Kidney (tissue), 13 donors: ENCODE measurements at regions not wholly inside any gene's neighbourhood (a gene's known extent, or its start where the extent isn't known, plus 50 kb on each side); places are given as distances from the start of the nearest gene placed in this dataset.

Experiments used
- DNase-seq, 5 donors: peaks; one replicate each; pipeline ENCODE4 v3.0.0-alpha.2; 2013 to 2020
- FAIRE-seq: peaks from 2 replicates; lab custom pipeline; 2012; peaks lifted over from hg19 to GRCh38; lab: Jason Lieb, UNC
- H3K27ac ChIP-seq, 2 donors: one replicate each; pipeline ENCODE4 v1.7.0; 2013; ENCODE audit warnings: low read depth in 2 of 2, low read length in 2 of 2, inconsistent platforms in 1 of 2
- H3K27me3 ChIP-seq: one replicate; pipeline ENCODE4 v1.7.1; 2013; ENCODE audit warnings: low read length, inconsistent platforms; ENCODE audit not compliant: control insufficient read depth, insufficient read depth
- H3K36me3 ChIP-seq, 3 donors: one replicate each; pipeline versions ENCODE4 v1.7.0 to v1.7.1; 2013; ENCODE audit warnings: low read length in 3 of 3, control low read depth in 1 of 3, inconsistent platforms in 1 of 3; ENCODE audit not compliant: insufficient read depth in 3 of 3, control insufficient read depth in 2 of 3
- H3K4me1 ChIP-seq, 3 donors: one replicate each; pipeline versions ENCODE4 v1.7.0 to v1.7.1; 2013; ENCODE audit warnings: low read length in 3 of 3, inconsistent platforms in 1 of 3, low read depth in 1 of 3; ENCODE audit not compliant: control insufficient read depth in 2 of 3, insufficient read depth in 2 of 3
- H3K4me3 ChIP-seq, 3 donors: one replicate each; pipeline versions ENCODE4 v1.7.0 to v1.8.1; 2013; ENCODE audit warnings: low read length in 3 of 3, control low read depth in 1 of 3, inconsistent platforms in 1 of 3
- H3K9ac ChIP-seq, 3 donors: one replicate each; pipeline versions ENCODE4 v1.7.0 to v1.7.1; 2013; ENCODE audit warnings: low read length in 3 of 3, control low read depth in 1 of 3, inconsistent platforms in 1 of 3
- H3K9me3 ChIP-seq, 3 donors: one replicate each; pipeline versions ENCODE4 v1.7.0 to v1.7.1; 2013; ENCODE audit warnings: low read length in 3 of 3, control low read depth in 1 of 3, inconsistent platforms in 1 of 3; ENCODE audit not compliant: control insufficient read depth in 2 of 3, insufficient read depth in 1 of 3
- CTCF ChIP-seq: IDR thresholded peaks from 3 replicates; pipeline ENCODE4 v1.5.1; 2012; ENCODE audit warnings: mild to moderate bottlenecking, moderate library complexity, borderline replicate concordance; ENCODE audit not compliant: insufficient read depth; ENCODE audit errors: extremely low read depth
- intact Hi-C: fragments of 100-400 bp; cut with DNase I; formaldehyde crosslinking; loops from one replicate; pipeline ENCODE4 v1.11.1; 2022
- donor health status: control.
- donor health status: control.
- donor health status: control.
- donor health status: control.
- donor health status: control.
- donor health status: DM: yes; HTN: yes; CAD: no.
- donor health status: Normal renal cell carcinoma (clear cell type).

GRCh38 chr3:154801729-154802128 lies 278.4 kb upstream of the MME start:
- intact Hi-C loops: no loop called here
- Histone ChIP-seq H3K9me3 (peaks cover 0 to 4% (median 0%) of the 10 kb centered on the region in 3 donors), H3K36me3 (no peaks in the 10 kb centered on the region), H3K4me1 (no peaks in the 10 kb centered on the region), H3K27ac (no peak overlapping the region), H3K4me3 (no peak overlapping the region), H3K27me3 (no peaks in the 10 kb centered on the region), H3K9ac (no peak overlapping the region)
- TF ChIP-seq CTCF: no peak
- FAIRE-seq (no peak), DNase-seq (no peak)

- H3K36me3 ChIP-seq: no peaks in the 10 kb centered on the region
- TF ChIP-seq CTCF: no peak
- no peaks in the 10 kb centered on the region for H3K9me3 ChIP-seq
- no peak overlapping the region for H3K9ac ChIP-seq
- FAIRE-seq: no peak
- DNase-seq: no peak
- H3K4me3 ChIP-seq: no peak overlapping the region
- intact Hi-C loops: no loop called here
- H3K4me1 ChIP-seq: no peaks in the 10 kb centered on the region
- H3K27me3 ChIP-seq: no peaks in the 10 kb centered on the region
- no peak overlapping the region for H3K27ac ChIP-seq
Measured at GRCh38 chr3:154799800-154800199, 280.3 kb upstream of the MME start.

- Histone ChIP-seq H3K27ac (no peak overlapping the region), H3K27me3 (no peaks in the 10 kb centered on the region), H3K4me1 (no peaks in the 10 kb centered on the region), H3K4me3 (no peak overlapping the region), H3K9me3 (no peaks in the 10 kb centered on the region), H3K36me3 (no peaks in the 10 kb centered on the region), H3K9ac (no peak overlapping the region)
- FAIRE-seq: no peak
- intact Hi-C loops: no loop called here
- no peak for DNase-seq
- TF ChIP-seq CTCF: no peak
Measured at GRCh38 chr3:154795582-154795981, 284.5 kb upstream of the MME start.

GRCh38 chr3:154794814-154795445 lies 285.2 kb upstream of the MME start:
- no peak overlapping the region for H3K27ac ChIP-seq
- H3K9ac ChIP-seq: no peak overlapping the region
- H3K9me3 ChIP-seq: no peaks in the 10 kb centered on the region
- no peak for FAIRE-seq
- intact Hi-C loops: no loop called here
- no peak overlapping the region for H3K4me3 ChIP-seq
- H3K36me3 ChIP-seq: no peaks in the 10 kb centered on the region
- no peaks in the 10 kb centered on the region for H3K27me3 ChIP-seq
- TF ChIP-seq CTCF: no peak
- H3K4me1 ChIP-seq: no peaks in the 10 kb centered on the region
- DNase-seq: no peak
